ENCODE measurements at regions not wholly inside any gene's neighbourhood (a gene's known extent, or its start where the extent isn't known, plus 50 kb on each side); places are given as distances from the start of the nearest gene placed in this dataset.

DNA sequence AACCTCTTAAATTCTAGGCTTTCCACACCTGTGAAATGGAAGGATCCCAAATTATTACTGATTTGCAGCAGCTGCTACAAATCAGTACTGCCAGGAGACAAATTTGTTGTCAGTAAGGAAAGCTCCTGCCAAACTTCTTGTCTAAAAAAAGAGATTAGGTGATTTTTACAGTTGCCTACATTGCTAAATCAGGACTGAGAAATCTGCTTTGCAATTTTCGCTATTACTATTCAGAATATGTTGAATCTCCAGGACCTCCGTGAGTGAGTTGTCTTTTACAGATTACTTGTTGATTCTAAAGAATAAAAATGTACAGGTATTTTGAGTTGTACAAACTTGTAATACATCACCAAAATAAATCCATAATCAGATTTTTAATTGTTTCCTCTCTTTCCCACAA lies 1815.9 kb downstream of the PCDH9 start:
- TF ChIP-seq, protein P1, sequence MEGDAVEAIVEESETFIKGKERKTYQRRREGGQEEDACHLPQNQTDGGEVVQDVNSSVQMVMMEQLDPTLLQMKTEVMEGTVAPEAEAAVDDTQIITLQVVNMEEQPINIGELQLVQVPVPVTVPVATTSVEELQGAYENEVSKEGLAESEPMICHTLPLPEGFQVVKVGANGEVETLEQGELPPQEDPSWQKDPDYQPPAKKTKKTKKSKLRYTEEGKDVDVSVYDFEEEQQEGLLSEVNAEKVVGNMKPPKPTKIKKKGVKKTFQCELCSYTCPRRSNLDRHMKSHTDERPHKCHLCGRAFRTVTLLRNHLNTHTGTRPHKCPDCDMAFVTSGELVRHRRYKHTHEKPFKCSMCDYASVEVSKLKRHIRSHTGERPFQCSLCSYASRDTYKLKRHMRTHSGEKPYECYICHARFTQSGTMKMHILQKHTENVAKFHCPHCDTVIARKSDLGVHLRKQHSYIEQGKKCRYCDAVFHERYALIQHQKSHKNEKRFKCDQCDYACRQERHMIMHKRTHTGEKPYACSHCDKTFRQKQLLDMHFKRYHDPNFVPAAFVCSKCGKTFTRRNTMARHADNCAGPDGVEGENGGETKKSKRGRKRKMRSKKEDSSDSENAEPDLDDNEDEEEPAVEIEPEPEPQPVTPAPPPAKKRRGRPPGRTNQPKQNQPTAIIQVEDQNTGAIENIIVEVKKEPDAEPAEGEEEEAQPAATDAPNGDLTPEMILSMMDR (IDR thresholded peaks at IDR 0.05 in 4 of 5, conservative IDR thresholded peaks at IDR 0.05 in 1 of 5) = no peak
- no peak for TF ChIP-seq POLR2A (IDR thresholded peaks at IDR 0.05)

All from gastrocnemius medialis (tissue), 4 donors.